ENCODE measurements at regions not wholly inside any gene's neighbourhood (a gene's known extent, or its start where the extent isn't known, plus 50 kb on each side); places are given as distances from the start of the nearest gene placed in this dataset.

GRCh38 chr3:171548917-171549316 is 88.7 kb upstream of the TNIK start:
- ATAC-seq, result no peak
- DNase-seq, result no peak
- H3K4me1 ChIP-seq, result no peaks in the 10 kb centered on the region
- H3K27ac ChIP-seq, result no peak overlapping the region
- no peaks in the 10 kb centered on the region for H3K27me3 ChIP-seq (ENCODE audit: insufficient read depth in 3 of 3, low read length in 2 of 3)
- WGBS, 3 donors, result 26 to 56% (median 35%) methylated on average over 4 of the region's 4 CpGs
- H3K9me3 ChIP-seq, result no peaks in the 10 kb centered on the region
- H3K4me3 ChIP-seq, result no peak overlapping the region
- intact Hi-C loops (cut with DNase I), result no loop called here
- H3K36me3 ChIP-seq (ENCODE audit: insufficient read depth in 1 of 2, low read depth in 1 of 2), result no peaks in the 10 kb centered on the region
- no peak for TF ChIP-seq CTCF (IDR thresholded peaks at IDR 0.05)

DNA sequence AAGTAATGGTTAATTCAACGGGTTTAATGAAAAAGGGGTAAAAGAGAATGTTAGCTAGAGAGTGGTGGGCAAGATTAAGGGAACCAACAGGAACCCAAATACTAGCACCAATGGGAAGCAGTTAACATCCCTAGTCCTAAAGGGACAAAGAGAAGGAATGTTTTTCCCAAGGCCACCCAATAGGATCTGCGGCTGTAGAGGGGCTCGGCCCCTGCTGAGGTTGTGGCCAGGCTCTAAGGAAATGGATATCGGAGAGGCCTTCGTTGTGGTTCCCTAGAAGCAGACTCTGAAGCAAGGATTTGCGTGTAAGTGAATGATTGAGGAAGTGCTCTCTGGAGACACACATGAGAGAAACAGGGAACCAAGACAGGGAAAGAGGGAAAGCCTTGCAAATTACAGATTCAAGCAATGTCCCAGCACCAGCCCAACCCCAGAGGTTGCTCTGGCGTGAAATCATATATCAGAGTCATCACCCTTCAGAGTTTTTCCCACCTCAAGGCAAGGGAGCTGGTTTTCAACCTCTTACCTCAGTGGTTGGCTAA is 83.6 kb upstream of the TNIK start:
- intact Hi-C loops (cut with DNase I), result no loop called here
- no peak for TF ChIP-seq CTCF (IDR thresholded peaks at IDR 0.05)
- H3K27ac ChIP-seq, result no peak overlapping the region
- H3K4me3 ChIP-seq, result no peak overlapping the region
- no peaks in the 10 kb centered on the region for H3K27me3 ChIP-seq (ENCODE audit: insufficient read depth in 3 of 3, low read length in 2 of 3)
- DNase-seq, result no peak
- no peaks in the 10 kb centered on the region for H3K36me3 ChIP-seq (ENCODE audit: insufficient read depth in 1 of 2, low read depth in 1 of 2)
- WGBS, 3 donors, result 86 to 88% (median 88%) methylated on average over 7 of the region's 7 CpGs
- ATAC-seq, result no peak
- no peaks in the 10 kb centered on the region for H3K9me3 ChIP-seq
- H3K4me1 ChIP-seq, result no peaks in the 10 kb centered on the region

GRCh38 chr3:171542976-171543375 is 82.8 kb upstream of the TNIK start:
- DNase-seq, result no peak
- Histone ChIP-seq H3K4me3 (no peak overlapping the region), H3K36me3 (ENCODE audit: insufficient read depth in 1 of 2, low read depth in 1 of 2) (no peaks in the 10 kb centered on the region), H3K9me3 (no peaks in the 10 kb centered on the region), H3K27ac (no peak overlapping the region), H3K4me1 (no peaks in the 10 kb centered on the region), H3K27me3 (ENCODE audit: insufficient read depth in 3 of 3, low read length in 2 of 3) (no peaks in the 10 kb centered on the region)
- intact Hi-C loops (cut with DNase I), result no loop called here
- ATAC-seq, result no peak
- no peak for TF ChIP-seq CTCF (IDR thresholded peaks at IDR 0.05)
- WGBS, 3 donors, result 31 to 47% (median 33%) methylated on average over 2 of the region's 2 CpGs

DNA sequence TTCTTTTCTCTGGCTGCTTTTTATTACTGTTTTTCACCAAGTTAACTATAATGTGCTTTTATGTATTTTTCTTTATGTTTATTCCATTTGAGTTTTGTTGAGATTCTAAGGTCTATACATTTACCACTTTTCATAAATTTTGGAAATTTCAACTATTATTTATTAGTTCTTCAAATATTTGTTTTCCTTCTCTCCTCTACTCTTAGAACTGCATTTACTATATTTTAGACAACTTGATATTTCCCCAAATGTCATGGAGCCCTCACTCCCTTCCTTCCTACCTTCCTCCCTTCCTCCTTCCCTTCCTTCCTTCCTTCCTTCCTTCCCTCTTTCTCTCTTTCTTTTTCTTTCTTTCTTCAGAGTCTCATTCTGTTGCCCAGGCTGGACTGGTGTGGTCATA is 81.4 kb upstream of the TNIK start:
- DNase-seq (no peak), ATAC-seq (no peak)
- no peak overlapping the region for H3K27ac ChIP-seq
- H3K4me3 ChIP-seq, result no peak overlapping the region
- H3K36me3 ChIP-seq (ENCODE audit: insufficient read depth in 1 of 2, low read depth in 1 of 2), result no peaks in the 10 kb centered on the region
- no peaks in the 10 kb centered on the region for H3K9me3 ChIP-seq
- TF ChIP-seq CTCF (IDR thresholded peaks at IDR 0.05), result no peak
- no peaks in the 10 kb centered on the region for H3K4me1 ChIP-seq
- intact Hi-C loops (cut with DNase I), result no loop called here
- no peaks in the 10 kb centered on the region for H3K27me3 ChIP-seq (ENCODE audit: insufficient read depth in 3 of 3, low read length in 2 of 3)

DNA sequence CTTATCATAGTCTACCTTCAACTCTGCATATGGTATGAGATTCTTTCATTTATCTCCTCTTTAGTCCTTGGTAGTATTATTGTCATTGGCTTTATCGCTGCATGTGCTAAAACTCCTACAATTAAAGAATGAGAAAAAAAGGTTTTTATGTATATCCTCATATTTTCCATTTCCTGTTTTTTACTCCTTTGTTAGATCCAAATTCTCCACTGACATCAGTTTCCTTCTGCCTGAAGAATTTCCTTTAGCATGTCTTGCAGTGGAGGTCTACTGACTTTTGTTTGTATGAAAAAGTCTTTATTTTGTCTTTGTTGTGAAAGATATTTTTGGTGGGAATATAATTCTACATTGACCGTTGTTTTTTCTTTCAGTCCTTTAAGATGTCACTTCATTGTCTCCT is 81.0 kb upstream of the TNIK start:
- Histone ChIP-seq H3K4me1 (no peaks in the 10 kb centered on the region), H3K27ac (no peak overlapping the region), H3K27me3 (ENCODE audit: insufficient read depth in 3 of 3, low read length in 2 of 3) (no peaks in the 10 kb centered on the region), H3K9me3 (no peaks in the 10 kb centered on the region), H3K36me3 (ENCODE audit: insufficient read depth in 1 of 2, low read depth in 1 of 2) (no peaks in the 10 kb centered on the region), H3K4me3 (no peak overlapping the region)
- no peak for ATAC-seq
- no peak for DNase-seq
- WGBS, 3 donors, result 84 to 93% (median 85%) methylated on average over 2 of the region's 2 CpGs
- intact Hi-C loops (cut with DNase I), result no loop called here
- no peak for TF ChIP-seq CTCF (IDR thresholded peaks at IDR 0.05)
